Lower leg skin (tissue), 4 donors: ENCODE measurements at regions not wholly inside any gene's neighbourhood (a gene's known extent, or its start where the extent isn't known, plus 50 kb on each side); places are given as distances from the start of the nearest gene placed in this dataset.

Experiments used
- DNase-seq, 2 donors: peaks; one replicate each; pipeline ENCODE4 v3.0.0-alpha.2; 2019; ENCODE audit warnings: low spot score in 2 of 2
- H3K4me3 ChIP-seq: fragments of 200-600 bp; sonication (generic); 2 replicates; pipeline ENCODE4 v1.5.1; 2017; ENCODE audit warnings: mild to moderate bottlenecking, low read depth; ENCODE audit not compliant: poor library complexity, severe bottlenecking
- CTCF ChIP-seq, 3 donors: fragments of 450-650 bp; IDR thresholded peaks; one replicate each; pipeline ENCODE4 v1.5.1; 2016; ENCODE audit warnings: antibody characterized with exemption in 3 of 3, mild to moderate bottlenecking in 3 of 3, moderate library complexity in 2 of 3
- POLR2A ChIP-seq, 2 donors: fragments of 450-650 bp; IDR thresholded peaks; one replicate each; pipeline ENCODE4 v1.6.1; 2016 to 2017; ENCODE audit warnings: antibody characterized with exemption in 2 of 2, mild to moderate bottlenecking in 1 of 2, moderate library complexity in 1 of 2
- WGBS, 2 donors: methylation state at CpG; one replicate each; pipeline ENCODE4 v1.1.5; 2018; 5-methylcytosine and 5-hydroxymethylcytosine counted together
- intact Hi-C: fragments of 100-400 bp; cut with DNase I; formaldehyde crosslinking; loops from one replicate; pipeline ENCODE4 v1.15.0; 2023; ENCODE audit warnings: low total_unique reads

DNA sequence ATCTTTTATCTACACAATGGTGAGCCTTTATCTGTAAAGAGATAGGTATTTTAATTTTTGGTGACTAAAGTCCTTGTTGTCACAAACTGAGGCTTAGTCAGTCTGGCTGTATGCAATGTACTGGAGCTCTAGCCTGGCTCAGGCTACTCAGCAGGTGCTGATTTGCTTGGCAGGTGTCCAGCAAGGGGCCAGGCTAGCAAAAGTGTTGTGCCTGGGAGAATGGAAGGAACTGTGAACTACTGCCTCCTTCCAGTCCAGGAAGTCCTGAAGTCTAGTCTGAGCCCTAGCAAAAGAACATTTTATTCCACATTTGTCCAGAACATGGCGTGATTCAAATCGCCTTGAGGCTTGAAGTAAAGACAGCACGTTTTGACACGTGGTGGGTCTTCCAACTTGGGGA, 260.5 kb downstream of the CCDC85A start:
- TF ChIP-seq POLR2A (IDR thresholded peaks at IDR 0.05) (no peak), CTCF (IDR thresholded peaks at IDR 0.05) (no peak)
- H3K4me3 ChIP-seq, result no peak overlapping the region
- DNase-seq, result no peak
- 57 to 64% methylated on average over 4 of the region's 4 CpGs for WGBS, 2 donors
- intact Hi-C loops, result no loop called here

DNA sequence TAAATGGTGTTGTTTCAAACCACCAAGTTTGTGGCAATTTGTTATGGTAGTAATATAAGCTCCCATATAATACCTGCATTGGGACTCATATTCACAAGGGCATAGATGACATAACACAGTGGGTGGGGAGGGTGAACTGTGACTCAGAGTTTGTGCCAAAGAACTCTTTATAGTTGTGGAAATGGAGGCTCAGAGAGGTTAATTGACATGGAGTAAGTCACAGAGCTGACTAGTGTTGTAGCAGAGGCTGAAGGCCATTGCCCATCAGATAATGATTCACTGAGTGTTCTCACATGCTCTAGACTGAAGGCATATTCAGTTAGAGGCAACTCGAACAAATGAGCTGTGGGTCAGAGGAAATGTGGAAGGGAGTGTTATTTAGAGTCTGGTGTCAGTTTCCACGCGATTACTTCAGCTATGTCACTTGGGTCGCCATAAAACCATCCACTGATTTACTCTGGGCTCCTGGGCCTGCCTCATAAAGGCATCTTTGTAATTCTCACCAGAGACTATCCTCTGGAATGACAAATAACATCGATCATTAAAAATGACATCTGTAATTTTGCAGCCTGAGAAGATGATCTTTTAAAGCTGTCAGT, 264.7 kb downstream of the CCDC85A start:
- no peak for TF ChIP-seq CTCF (IDR thresholded peaks at IDR 0.05)
- intact Hi-C loops, result no loop called here
- DNase-seq, result no peak
- WGBS, 2 donors, result 39 to 52% methylated on average over 5 of the region's 5 CpGs
- no peak overlapping the region for H3K4me3 ChIP-seq

DNA sequence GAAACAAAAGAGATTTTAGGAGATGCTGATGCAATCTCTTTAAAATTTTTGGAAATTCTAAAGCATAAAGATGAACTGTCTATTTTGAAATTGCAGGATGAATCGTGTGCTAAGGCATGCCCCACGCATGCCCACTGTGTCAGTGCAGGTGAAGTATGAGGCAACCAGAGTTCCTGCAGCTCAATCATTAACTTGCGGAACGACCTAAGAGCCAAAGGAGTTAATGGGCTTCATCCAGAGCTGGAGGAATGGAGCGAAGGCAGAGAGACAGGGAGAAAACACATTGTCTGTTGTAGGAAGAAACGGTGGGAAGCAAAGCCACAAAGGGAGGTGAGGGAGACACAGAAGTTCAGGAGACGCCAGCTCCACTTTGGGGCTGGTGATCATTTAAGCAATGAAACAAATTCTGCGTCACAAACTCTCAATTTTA, 265.2 kb downstream of the CCDC85A start:
- intact Hi-C loops, result no loop called here
- no peak overlapping the region for H3K4me3 ChIP-seq
- no peak for DNase-seq
- no peak for TF ChIP-seq POLR2A (IDR thresholded peaks at IDR 0.05)
- TF ChIP-seq CTCF (IDR thresholded peaks at IDR 0.05), result no peak
- 43 to 47% methylated on average over 8 of the region's 8 CpGs for WGBS, 2 donors

GRCh38 chr2:56449449-56449860, 265.7 kb downstream of the CCDC85A start:
- no peak overlapping the region for H3K4me3 ChIP-seq

DNA sequence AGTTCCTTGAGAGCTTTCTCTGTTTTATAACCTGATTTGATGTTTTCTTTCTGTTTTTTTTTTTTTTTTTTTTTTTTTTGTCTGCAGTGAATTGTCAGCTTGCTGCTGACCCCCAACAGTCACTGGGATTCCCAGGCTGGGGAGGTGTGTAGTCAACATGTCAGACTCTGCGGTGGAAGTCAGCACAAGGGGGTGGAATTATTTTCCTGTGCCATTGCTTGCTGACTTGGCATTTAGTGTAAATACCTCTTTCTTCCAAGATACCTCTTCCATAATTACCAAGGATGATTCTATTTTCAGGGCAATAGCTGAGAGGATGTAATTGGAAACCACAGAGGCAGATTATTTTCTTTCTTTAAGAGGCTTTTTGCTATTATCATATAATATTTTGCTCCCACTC, 266.3 kb downstream of the CCDC85A start:
- no peak overlapping the region for H3K4me3 ChIP-seq
- intact Hi-C loops, result no loop called here
- no peak for DNase-seq
- TF ChIP-seq POLR2A (IDR thresholded peaks at IDR 0.05) (no peak), CTCF (IDR thresholded peaks at IDR 0.05) (no peak)
- 81 to 82% methylated on average over 1 of the region's 1 CpG for WGBS, 2 donors

More at GRCh38 chr2:56449449-56449860, 265.7 kb downstream of the CCDC85A start:
- no peak for DNase-seq
- TF ChIP-seq CTCF (IDR thresholded peaks at IDR 0.05), result no peak
- TF ChIP-seq POLR2A (IDR thresholded peaks at IDR 0.05), result no peak
- WGBS, 2 donors, result 60 to 68% methylated on average over 2 of the region's 2 CpGs
- intact Hi-C loops, result no loop called here

DNA sequence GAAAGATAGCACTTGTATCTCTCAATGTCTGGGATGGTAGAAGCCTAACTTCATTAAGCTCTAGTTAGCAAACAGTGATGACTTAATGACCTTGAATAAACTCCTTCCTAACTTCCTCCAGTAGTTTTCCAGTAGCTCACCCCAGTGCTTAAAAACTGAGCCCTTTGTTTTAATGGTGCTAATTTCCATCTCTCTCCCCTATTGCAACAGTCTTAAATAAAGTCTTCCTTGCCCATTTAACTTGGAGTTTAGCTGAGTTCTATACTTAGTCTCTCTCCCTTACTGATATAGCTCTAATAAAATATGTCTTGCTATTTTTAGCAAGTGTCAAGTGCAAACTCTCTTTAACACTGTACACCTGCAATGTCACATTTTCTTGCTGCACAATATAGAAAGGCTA, 267.0 kb downstream of the CCDC85A start:
- DNase-seq, result no peak
- intact Hi-C loops, result no loop called here
- H3K4me3 ChIP-seq, result no peak overlapping the region
- no peak for TF ChIP-seq CTCF (IDR thresholded peaks at IDR 0.05)
- no peak for TF ChIP-seq POLR2A (IDR thresholded peaks at IDR 0.05)
